Tibial nerve (tissue), 4 donors: ENCODE measurements at regions not wholly inside any gene's neighbourhood (a gene's known extent, or its start where the extent isn't known, plus 50 kb on each side); places are given as distances from the start of the nearest gene placed in this dataset.

Source experiments
- DNase-seq, 2 donors: peaks; one replicate each; pipeline ENCODE4 v3.0.0-alpha.2; 2019; ENCODE audit warnings: low spot score in 2 of 2
- H3K27ac ChIP-seq, 4 donors: fragments of 200-600 bp; sonication (generic) in 3 of 4; one replicate each; pipeline ENCODE4 v1.5.1; 2017 to 2019; ENCODE audit warnings: mild to moderate bottlenecking in 1 of 4
- H3K27me3 ChIP-seq, 2 donors: fragments of 200-600 bp; sonication (generic) in 1 of 2; one replicate each; pipeline versions ENCODE4 v1.5.1 to v1.6.0; 2017 to 2019
- H3K36me3 ChIP-seq, 3 donors: fragments of 200-600 bp; sonication (generic); one replicate each; pipeline ENCODE4 v1.5.1; 2018 to 2019
- H3K4me1 ChIP-seq, 4 donors: fragments of 200-600 bp; sonication (generic) in 3 of 4; one replicate each; pipeline ENCODE4 v1.5.1; 2017 to 2019
- H3K4me3 ChIP-seq, 4 donors: fragments of 200-600 bp; sonication (generic) in 3 of 4; one replicate each; pipeline ENCODE4 v1.5.1; 2017 to 2019; ENCODE audit warnings: mild to moderate bottlenecking in 1 of 4, moderate library complexity in 1 of 4
- H3K9me3 ChIP-seq, 4 donors: fragments of 200-600 bp; sonication (generic) in 3 of 4; one replicate each; pipeline ENCODE4 v1.5.1; 2017 to 2019
- CTCF ChIP-seq, 5 experiments: fragments of 200-600 bp in 3 of 5; fragments of 450-650 bp in 2 of 5; sonication (generic) in 3 of 5; IDR thresholded peaks; one replicate each; pipeline ENCODE4 v1.5.1; 2016 to 2019; ENCODE audit warnings: antibody characterized with exemption in 5 of 5, mild to moderate bottlenecking in 3 of 5, moderate library complexity in 2 of 5
- EP300 ChIP-seq, 2 donors: sonication (generic); formaldehyde crosslinking; IDR thresholded peaks; one replicate each; pipeline ENCODE4 v1.6.1; 2017; ENCODE audit warnings: antibody characterized with exemption in 2 of 2, mild to moderate bottlenecking in 1 of 2
- POLR2A ChIP-seq, 2 donors: fragments of 450-650 bp; IDR thresholded peaks; one replicate each; pipeline ENCODE4 v1.6.1; 2017; ENCODE audit warnings: antibody characterized with exemption in 2 of 2, mild to moderate bottlenecking in 2 of 2, moderate library complexity in 2 of 2
- WGBS, 2 donors: methylation state at CpG; one replicate each; pipeline ENCODE4 v1.1.5; 2018; 5-methylcytosine and 5-hydroxymethylcytosine counted together

- no peaks in the 10 kb centered on the region for H3K27me3 ChIP-seq
- H3K27ac ChIP-seq: no peak overlapping the region
- H3K4me3 ChIP-seq: no peak overlapping the region
- H3K9me3 ChIP-seq: no peaks in the 10 kb centered on the region
- no peak for TF ChIP-seq POLR2A (IDR thresholded peaks at IDR 0.05)
- no peak for TF ChIP-seq EP300 (IDR thresholded peaks at IDR 0.05)
- no peak for TF ChIP-seq CTCF (IDR thresholded peaks at IDR 0.05)
- H3K4me1 ChIP-seq: peaks cover 0 to 14% (median 0%) of the 10 kb centered on the region in 4 donors
- DNase-seq: no peak
- no peaks in the 10 kb centered on the region for H3K36me3 ChIP-seq
- 78 to 84% methylated on average over 6 of the region's 6 CpGs for WGBS, 2 donors
These were observed 169.5 kb downstream of the MYCN start for GRCh38 chr2:16109821-16110310.

- 83 to 97% methylated on average over 2 of the region's 2 CpGs for whole genome bisulfite sequencing, 2 donors
- Histone ChIP-seq H3K27me3 (no peaks in the 10 kb centered on the region), H3K36me3 (no peaks in the 10 kb centered on the region), H3K27ac (no peak overlapping the region), H3K9me3 (no peaks in the 10 kb centered on the region), H3K4me1 (peaks cover 0 to 14% (median 0%) of the 10 kb centered on the region in 4 donors), H3K4me3 (no peak overlapping the region)
- TF ChIP-seq CTCF (IDR thresholded peaks at IDR 0.05): no peak
- TF ChIP-seq EP300 (IDR thresholded peaks at IDR 0.05): no peak
- TF ChIP-seq POLR2A (IDR thresholded peaks at IDR 0.05): no peak
- no peak for DNase-seq
These were observed 169.0 kb downstream of the MYCN start for GRCh38 chr2:16109368-16109820.

GRCh38 chr2:16107246-16107645 lies 166.9 kb downstream of the MYCN start:
- no peak for DNase-seq
- no peak overlapping the region for H3K27ac ChIP-seq
- H3K36me3 ChIP-seq: no peaks in the 10 kb centered on the region
- WGBS, 2 donors: 94 to 96% methylated on average over 6 of the region's 6 CpGs
- no peaks in the 10 kb centered on the region for H3K9me3 ChIP-seq
- no peak for TF ChIP-seq POLR2A (IDR thresholded peaks at IDR 0.05)
- TF ChIP-seq CTCF (IDR thresholded peaks at IDR 0.05): no peak
- no peak for TF ChIP-seq EP300 (IDR thresholded peaks at IDR 0.05)
- peaks cover 0 to 14% (median 0%) of the 10 kb centered on the region in 4 donors for H3K4me1 ChIP-seq
- no peak overlapping the region for H3K4me3 ChIP-seq
- H3K27me3 ChIP-seq: no peaks in the 10 kb centered on the region

- Histone ChIP-seq H3K9me3 (no peaks in the 10 kb centered on the region), H3K36me3 (no peaks in the 10 kb centered on the region), H3K27ac (no peak overlapping the region), H3K27me3 (no peaks in the 10 kb centered on the region), H3K4me1 (peaks cover 0 to 14% (median 0%) of the 10 kb centered on the region in 4 donors), H3K4me3 (no peak overlapping the region)
- 87 to 93% methylated on average over 6 of the region's 6 CpGs for WGBS, 2 donors
- TF ChIP-seq EP300 (IDR thresholded peaks at IDR 0.05): no peak
- TF ChIP-seq CTCF (IDR thresholded peaks at IDR 0.05): no peak
- TF ChIP-seq POLR2A (IDR thresholded peaks at IDR 0.05): no peak
- no peak for DNase-seq
These were observed 166.3 kb downstream of the MYCN start for GRCh38 chr2:16106619-16107018.

- Histone ChIP-seq H3K36me3 (no peaks in the 10 kb centered on the region), H3K4me1 (peaks cover 0 to 14% (median 0%) of the 10 kb centered on the region in 4 donors), H3K9me3 (no peaks in the 10 kb centered on the region), H3K27me3 (no peaks in the 10 kb centered on the region), H3K27ac (no peak overlapping the region), H3K4me3 (no peak overlapping the region)
- DNase-seq: no peak
- 49 to 50% methylated on average over 15 of the region's 15 CpGs for WGBS, 2 donors
- TF ChIP-seq CTCF (IDR thresholded peaks at IDR 0.05) (no peak), POLR2A (IDR thresholded peaks at IDR 0.05) (no peak), EP300 (IDR thresholded peaks at IDR 0.05) (no peak)
These were observed 165.4 kb downstream of the MYCN start for GRCh38 chr2:16105669-16106281.
